Skeletal muscle cell (primary cell): ENCODE measurements at regions not wholly inside any gene's neighbourhood (a gene's known extent, or its start where the extent isn't known, plus 50 kb on each side); places are given as distances from the start of the nearest gene placed in this dataset.
"Not testable (repeated sequence)": the region's sequence is repeated elsewhere in the genome, so short reads cannot be mapped to it uniquely, and the experiment has no call there.

ENCODE experiments used
- DNase-seq: peaks from one replicate; pipeline ENCODE4 v3.0.0-alpha.2; 2010; ENCODE audit warnings: low read depth
- H3K4me3 ChIP-seq: 2 replicates; pipeline ENCODE4 v1.5.1; 2011; ENCODE audit warnings: low read depth, mild to moderate bottlenecking, control low read depth, low read length, moderate library complexity

- peak; percentile 62 for DNase-seq
- H3K4me3 ChIP-seq, result no peak overlapping the region
These were observed 57.3 kb upstream of the PRSS12 start for GRCh38 chr4:118410138-118410537.

GRCh38 chr4:118417325-118417724 lies 64.5 kb upstream of the PRSS12 start:
- no peak for DNase-seq

GRCh38 chr4:118417800-118418199 lies 65.0 kb upstream of the PRSS12 start:
- DNase-seq, H3K4me3 ChIP-seq: not testable (repeated sequence)

More at GRCh38 chr4:118417325-118417724, 64.5 kb upstream of the PRSS12 start:
- H3K4me3 ChIP-seq, result no peak overlapping the region

DNA sequence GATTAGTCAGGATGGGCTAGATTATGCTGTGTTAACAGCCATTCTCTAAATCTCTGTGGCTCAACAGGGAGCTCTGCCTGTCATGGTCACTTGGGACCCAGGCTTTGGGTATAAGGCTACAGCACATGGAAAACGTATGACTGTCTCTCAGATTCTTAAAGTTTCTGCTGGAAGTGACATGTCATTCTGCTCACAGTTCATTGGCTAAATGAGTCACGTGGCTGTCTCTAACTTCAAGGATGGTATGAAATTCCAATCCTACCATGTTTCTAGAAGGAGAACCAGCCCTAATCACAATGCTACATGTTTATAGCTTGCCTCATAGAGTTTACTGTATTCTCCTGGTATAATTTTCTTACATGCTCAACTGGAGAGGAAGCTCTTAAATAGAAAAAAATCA lies 65.6 kb upstream of the PRSS12 start:
- H3K4me3 ChIP-seq, DNase-seq: not testable (repeated sequence)

DNA sequence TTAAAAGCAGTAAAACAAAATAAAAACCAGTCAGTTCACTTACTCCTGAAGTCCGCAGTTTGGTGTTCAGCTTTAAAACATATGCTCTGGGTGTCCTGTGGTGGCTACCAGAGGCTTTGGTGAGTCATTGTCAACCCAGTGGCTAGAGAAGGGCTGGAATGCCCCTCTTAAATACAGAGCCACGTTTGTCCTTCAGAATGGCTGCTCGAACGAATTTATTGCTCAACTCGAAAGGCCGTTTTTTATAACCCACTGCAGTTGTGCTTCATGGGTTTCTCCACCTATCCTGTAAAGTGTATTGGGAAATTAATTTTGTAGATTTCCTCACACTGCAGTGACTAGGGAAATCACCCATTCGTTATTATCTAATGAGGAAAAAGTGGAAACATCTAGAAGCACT lies 66.8 kb upstream of the PRSS12 start:
- not testable (repeated sequence) for DNase-seq, H3K4me3 ChIP-seq

GRCh38 chr4:118424062-118424461 lies 71.3 kb upstream of the PRSS12 start:
- not testable (repeated sequence) for H3K4me3 ChIP-seq, DNase-seq

DNA sequence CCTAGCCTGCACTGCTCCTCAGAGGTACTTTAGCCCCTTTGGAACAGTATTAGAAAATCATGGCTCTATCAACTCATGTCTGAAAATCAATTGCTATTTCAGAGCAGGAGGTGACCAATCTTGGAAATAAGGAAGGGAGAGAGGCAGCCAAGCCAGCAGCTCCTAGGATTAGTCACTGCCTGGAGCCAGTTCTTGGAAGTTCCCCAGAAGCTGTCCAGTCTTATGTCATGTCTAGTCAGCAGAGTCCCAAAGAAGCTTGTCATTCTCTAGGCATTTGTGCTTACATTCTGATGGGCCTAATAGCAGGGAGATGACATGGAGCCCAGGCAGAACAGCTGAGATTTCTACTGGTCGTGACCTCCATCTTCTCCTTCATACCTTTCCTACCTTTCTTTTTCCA lies 76.1 kb upstream of the PRSS12 start:
- H3K4me3 ChIP-seq, DNase-seq: not testable (repeated sequence)

- not testable (repeated sequence) for H3K4me3 ChIP-seq, DNase-seq
These were observed 79.6 kb upstream of the PRSS12 start for GRCh38 chr4:118432359-118432758.

DNA sequence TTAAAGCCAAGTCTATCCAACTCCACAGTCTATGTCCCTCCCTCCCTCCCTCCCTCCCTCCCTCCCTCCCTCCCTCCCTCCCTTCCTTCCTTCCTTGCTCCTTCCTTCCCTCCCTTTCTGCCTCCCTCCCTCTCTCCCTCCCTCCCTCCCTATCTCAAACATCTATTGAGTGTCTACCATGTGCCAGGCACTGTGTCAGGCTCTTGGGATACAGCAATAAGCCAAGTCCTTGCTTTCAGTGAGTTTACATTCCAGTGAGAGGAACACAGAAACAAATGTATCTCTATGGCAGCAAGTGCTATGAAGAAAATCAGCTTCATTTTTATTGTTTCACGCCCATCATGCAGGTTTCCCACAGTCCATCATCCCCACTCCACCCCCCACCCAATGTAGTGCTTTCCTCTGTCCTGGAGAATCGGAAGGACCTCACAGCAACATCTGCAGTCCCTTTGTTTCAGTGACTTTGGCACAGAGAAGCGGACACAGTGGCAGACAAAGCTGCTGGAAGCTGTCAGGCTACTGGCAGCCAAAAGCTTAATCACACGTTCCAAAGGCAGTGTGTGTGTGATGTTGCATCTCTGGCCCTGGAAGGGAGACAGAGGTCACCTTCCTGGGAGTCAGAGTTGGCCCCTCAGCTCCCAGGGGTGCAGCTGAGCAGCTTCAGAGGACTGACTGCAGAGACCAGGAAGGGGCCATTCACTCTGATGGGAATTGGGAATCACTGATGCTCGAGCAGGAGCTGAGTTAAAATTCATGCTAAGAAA lies 81.0 kb upstream of the PRSS12 start:
- not testable (repeated sequence) for H3K4me3 ChIP-seq, DNase-seq

GRCh38 chr4:118435415-118435814 lies 82.6 kb upstream of the PRSS12 start:
- not testable (repeated sequence) for H3K4me3 ChIP-seq, DNase-seq

GRCh38 chr4:118442115-118442837 lies 89.5 kb upstream of the PRSS12 start:
- H3K4me3 ChIP-seq, DNase-seq: not testable (repeated sequence)

- DNase-seq, result not testable (repeated sequence)
These were observed 94.6 kb upstream of the PRSS12 start for GRCh38 chr4:118447397-118447796.

DNA sequence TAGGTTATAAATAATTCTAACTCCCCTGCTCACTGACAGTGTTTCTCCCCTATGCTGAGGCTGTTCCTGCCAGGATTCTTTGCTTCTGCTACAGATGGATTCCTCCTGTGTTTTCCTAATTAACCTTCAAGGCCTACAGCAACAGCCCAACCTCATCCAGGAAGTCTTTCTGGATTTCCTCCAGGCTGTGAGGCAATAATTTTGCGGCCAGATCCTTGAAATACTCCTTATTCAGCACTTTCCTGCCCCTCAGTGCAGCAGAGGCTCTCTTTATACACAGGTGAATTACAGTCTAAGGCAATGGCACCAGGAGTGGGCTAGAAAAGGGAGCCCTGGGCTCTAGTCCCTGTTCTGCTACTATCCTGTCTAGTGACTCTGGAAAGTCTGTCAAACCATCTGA lies 102.1 kb upstream of the PRSS12 start:
- not testable (repeated sequence) for DNase-seq, H3K4me3 ChIP-seq

More at GRCh38 chr4:118447397-118447796, 94.6 kb upstream of the PRSS12 start:
- H3K4me3 ChIP-seq, result not testable (repeated sequence)

DNA sequence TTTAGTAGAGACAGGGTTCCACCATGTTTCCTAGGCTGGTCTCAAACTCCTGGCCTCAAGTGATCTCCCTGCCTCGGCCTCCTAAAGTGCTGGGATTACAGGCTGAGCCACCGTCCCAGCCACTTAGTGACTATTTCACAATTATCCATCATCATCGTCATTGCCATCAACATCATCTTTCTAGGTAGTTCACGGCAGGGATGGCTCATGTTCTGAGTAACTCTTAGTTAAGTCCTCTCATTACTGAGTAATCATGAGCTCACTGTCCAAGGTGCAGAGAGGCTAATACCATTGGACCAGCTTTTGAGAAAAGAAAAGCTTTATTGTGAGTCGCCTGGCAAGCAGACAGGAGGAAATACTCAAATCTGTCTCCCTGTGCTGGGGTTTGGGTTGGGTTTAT lies 108.6 kb upstream of the PRSS12 start:
- H3K4me3 ChIP-seq, result not testable (repeated sequence)
- peak; percentile 12 for DNase-seq

DNA sequence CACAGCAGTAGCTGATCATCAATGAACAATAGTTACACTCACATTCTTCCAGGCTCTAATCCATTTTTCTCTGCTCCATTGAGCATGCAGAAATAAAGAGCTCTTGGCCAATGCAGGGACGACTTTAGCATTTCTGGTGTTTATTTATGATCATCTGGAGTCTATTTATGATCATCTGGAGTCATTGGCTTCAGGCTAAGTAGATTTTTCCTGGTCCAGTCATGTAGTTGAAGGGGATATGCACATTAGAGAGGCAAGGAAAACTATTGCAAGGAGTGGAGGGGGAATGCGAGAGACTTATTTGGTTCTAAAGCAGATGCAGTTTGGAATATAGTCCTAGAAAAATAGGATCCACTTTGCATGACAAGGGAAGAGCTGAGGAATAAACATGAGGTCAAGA lies 113.0 kb upstream of the PRSS12 start:
- DNase-seq, H3K4me3 ChIP-seq: not testable (repeated sequence)

DNA sequence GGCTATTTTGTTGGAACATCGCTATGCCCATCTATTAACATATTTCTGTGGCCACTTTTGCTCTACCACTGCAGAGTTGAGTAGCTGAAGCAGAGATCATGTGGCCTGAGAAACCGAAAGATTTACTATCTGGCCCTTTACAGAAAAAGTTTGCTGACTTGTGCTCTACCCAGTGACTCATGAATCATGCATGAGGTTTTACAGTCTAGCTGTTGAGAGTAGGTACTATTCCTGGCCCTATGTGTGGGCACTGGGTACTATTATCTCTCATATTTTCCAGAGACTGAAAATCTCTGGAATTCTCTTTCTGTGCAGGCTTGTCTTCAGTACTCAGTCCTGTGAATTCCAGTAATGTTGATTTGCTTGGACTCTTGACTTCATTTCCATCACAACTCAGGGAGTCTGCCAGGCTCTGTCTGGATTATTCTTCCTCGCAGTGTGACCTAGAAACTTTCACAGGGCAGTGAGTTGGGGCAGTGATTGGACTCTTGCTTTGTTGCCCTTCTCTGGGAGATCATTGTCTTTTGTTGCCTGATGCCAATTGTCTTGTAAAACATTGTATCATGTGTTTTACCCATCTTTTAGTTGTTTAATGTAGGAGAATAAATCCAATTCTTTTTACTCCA lies 121.3 kb upstream of the PRSS12 start:
- not testable (repeated sequence) for H3K4me3 ChIP-seq, DNase-seq

GRCh38 chr4:118474771-118475170 lies 122.0 kb upstream of the PRSS12 start:
- H3K4me3 ChIP-seq, DNase-seq: not testable (repeated sequence)

DNA sequence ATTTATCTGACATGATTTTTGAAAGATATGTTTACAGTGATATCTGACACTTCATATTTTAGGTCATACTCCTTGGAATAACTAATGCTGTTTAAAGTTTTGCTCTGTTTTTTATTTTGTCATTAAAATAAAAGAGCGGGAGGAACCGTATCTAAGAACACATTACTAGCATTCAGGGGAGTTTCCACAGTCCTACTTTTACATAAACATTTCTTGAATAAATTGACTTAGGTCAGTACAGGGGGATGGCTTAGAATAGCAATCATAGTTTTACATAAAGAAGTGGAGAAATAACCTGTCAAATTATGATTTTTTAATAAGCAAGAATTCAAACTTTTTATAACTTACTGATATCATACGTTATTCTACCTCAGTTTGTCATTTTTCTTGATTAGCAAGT lies 123.1 kb upstream of the PRSS12 start:
- not testable (repeated sequence) for DNase-seq, H3K4me3 ChIP-seq

- H3K4me3 ChIP-seq, DNase-seq: not testable (repeated sequence)
These were observed 125.0 kb upstream of the PRSS12 start for GRCh38 chr4:118477826-118478225.

GRCh38 chr4:118485801-118486314 lies 133.1 kb upstream of the PRSS12 start:
- not testable (repeated sequence) for H3K4me3 ChIP-seq, DNase-seq
